Stimulated activated CD4-positive, alpha-beta T cell treated with anti-CD3 and anti-CD28 coated beads, TNF-alpha, amount 100 ng/mL, for 4 hours (primary cell): ENCODE measurements at regions not wholly inside any gene's neighbourhood (a gene's known extent, or its start where the extent isn't known, plus 50 kb on each side); places are given as distances from the start of the nearest gene placed in this dataset.
A peak's percentile ranks its signal among the peaks of the same experiment; 100 is the strongest.

Experiments
- DNase-seq, 3 experiments: peaks; one replicate each; pipeline ENCODE4 v3.0.0-alpha.2; 2020; ENCODE audit warnings: low read depth in 3 of 3

DNA sequence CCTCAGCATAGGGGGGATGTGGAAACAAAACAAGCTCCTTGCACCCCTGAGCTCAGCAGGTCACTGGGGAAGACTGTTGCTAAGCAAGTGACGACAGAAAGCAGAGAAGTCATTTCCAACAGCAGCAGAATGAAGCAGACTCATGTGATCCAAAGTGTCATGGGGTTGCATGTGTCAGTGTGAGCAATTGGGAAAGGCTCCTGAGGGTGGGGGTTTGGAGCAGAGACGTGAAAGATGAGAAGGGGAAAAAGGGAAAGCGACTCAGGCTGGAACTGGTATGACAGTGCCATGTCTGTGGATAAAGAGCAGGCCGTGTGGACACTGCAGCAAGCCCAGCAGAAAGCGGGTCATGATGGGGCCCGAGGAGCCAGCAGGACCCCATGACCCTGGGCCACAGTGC is 363.9 kb downstream of the PREX1 start:
- no peak for DNase-seq

DNA sequence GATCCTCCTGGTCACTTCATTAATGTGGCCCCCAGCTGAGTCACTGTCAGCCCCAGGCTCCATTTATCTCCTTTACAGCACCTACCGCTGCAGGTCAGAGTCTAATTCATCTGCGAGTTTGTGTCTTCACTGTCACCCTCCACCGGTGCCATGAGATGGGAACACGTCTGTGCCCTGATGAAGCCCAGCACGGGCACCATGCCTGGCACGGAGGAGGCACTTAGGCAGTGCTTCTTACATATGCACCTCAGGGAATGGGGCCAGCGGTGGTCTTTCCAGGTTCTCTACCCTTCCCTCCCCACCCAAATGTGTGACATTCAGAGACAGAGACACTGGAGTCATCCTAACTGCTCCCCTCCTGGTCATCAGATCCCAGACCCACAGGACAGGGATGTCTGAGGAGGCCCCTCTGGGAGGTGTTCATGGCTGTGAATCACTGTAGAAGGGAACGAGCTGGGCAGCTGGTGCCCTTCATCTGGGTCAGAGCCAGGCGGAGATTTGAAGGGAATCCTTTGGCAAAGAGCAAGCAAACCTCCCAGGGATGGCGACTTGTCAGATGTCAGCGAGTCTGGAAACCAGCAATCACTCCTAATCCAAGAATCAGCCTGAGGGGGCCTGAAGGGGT is 364.6 kb downstream of the PREX1 start:
- no peak for DNase-seq

DNA sequence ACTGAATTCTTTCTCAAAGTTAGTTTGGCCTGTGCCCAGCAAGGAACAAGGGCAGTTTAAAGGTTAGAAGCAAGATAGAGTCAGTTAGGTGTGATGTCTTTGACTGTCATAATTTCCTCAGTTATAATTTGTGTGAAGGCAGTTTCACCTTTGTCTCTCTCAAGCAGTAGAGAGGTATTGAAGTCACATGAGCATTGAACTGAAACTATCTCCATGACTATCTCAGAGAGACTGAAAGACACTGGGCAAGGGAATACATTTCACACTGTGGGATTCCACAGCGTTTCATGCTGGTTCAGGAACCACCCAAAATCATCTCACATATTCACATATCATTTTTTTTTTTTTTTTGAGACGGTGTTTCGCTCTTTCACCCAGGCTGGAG is 366.1 kb downstream of the PREX1 start:
- DNase-seq, result no peak

DNA sequence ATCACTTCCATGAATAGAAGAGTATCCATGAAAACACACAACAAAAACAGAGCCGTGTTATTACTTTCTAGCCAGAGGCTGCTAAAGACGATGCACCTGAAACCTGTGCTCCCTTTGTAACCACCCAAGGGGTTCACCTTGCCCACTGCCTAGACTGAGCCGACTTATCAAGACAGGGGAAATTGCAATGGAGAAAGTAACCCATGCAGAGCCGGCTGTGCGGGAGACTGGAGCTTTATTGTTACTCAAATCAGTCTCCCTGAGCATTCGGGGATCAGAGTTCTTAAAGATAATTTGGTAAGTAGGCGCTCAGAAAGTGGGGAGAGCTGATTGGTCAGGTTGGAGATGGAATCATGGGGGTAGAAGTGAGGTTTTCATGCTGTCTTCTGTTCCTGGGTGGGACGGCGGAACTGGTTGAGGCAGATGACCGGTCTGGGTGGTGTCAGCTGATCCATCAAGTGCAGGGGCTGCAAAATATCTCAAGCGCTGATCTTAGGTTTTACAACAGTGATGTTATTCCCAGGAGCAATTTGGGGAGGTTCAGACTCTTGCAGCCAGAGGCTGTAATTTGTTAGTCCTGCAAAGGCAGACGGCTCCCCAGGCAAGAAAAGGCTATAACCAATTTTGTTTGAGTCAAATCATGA is 366.6 kb downstream of the PREX1 start:
- DNase-seq, result no peak

DNA sequence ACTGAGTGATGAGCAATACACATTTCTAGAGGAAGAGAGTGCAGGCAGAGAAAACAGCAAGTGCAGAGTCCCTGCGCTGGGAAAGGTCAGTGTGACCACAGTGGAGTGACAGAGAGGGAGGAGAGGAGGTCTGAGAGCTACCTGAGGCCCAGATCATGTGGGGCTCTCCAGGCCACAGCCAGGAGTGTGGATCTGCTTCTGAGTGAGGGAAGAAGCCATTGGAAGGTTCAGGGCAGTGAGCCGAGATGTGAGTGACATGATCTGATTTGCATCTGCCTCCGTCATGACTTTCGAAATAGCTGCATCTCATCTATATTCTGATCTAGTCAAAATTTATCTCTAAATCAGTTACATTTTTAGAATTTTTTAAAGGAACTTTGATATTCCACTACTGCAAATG is 367.1 kb downstream of the PREX1 start:
- DNase-seq, result no peak

DNA sequence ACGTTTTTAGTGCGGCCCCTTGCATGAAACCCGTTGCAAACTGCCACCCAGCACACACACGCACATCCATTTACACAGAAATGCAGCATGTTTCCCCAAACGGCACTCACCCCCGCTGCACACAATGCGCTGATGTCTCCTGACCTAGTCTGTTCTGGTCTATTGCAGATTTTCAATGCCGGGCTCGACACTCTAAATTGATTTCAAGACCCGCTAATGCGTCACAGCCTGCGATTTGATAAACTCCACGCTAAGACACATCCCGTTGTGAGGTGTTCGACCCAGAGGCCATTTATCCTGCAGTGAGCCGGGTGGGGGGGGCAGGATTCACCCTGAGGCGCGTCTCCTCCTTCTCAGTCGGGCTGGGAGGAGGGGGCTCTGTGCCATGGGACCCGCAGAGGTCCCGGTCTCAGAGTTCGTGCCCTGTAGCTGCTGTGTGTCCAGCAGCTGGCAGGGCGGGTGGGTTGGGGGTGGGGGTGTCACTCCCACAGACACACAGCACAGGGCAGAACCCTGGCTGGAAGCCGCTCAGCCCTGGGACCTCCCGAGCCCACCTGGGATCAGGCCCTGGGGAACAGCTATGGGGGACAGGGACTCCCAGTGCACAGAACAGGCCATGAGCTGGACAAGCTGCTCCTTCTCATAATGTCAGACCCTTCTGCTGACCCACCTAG is 367.9 kb downstream of the PREX1 start:
- no peak for DNase-seq

DNA sequence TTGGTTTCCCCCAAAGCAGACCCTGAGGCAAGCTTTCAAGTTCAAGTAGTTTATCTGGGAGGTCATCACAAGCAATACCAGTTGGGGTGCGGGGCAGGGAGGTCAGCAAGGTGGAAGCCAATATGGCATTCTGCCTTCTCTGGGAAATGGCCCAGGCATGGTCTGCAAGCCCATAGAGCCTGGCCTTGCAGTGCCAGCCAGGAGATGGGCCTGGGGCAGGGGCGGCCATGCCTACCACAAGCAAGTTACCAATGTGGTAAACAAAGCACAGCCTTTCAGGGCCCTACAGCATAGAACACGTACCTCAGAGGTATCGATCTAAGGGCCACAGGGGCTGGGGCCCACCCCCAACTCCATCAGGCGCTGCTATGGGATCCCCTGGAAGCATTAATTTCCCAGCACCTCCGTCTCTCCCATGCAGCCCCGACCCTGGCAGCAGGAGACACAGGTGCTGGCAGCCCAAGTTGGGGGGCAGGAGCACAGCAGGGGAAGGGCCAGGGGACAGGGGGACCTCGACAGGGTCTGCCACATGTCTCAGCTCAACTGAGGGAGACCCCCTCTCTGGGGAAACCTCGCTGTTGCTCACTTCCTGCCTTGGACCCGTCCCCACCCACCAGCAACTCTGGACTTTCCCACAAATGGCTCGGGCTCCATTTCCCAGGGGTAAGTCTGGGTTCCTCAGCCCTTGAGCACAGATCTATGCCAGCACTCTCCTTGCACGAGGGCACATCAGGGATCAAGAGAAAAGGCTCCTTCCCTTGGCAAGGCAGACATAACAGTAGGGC is 369.0 kb downstream of the PREX1 start:
- no peak for DNase-seq

DNA sequence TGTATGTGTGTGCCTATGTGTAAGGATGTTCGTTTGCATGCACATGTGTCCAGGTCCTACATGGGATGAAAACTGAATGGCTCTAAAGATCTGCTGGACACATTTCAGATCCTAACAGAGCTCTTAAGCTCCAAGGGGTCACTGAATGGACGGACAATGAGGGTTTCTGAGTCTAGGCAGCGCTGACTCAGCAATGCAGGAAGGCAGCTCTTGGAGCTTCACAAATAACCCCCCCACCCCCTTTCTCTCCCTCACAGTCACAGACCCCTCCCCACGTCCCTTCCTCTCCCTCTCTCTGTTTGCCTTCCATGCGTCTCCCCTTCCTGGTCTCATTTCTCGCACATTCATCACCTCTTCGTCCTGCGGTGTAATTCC is 369.8 kb downstream of the PREX1 start:
- no peak for DNase-seq

DNA sequence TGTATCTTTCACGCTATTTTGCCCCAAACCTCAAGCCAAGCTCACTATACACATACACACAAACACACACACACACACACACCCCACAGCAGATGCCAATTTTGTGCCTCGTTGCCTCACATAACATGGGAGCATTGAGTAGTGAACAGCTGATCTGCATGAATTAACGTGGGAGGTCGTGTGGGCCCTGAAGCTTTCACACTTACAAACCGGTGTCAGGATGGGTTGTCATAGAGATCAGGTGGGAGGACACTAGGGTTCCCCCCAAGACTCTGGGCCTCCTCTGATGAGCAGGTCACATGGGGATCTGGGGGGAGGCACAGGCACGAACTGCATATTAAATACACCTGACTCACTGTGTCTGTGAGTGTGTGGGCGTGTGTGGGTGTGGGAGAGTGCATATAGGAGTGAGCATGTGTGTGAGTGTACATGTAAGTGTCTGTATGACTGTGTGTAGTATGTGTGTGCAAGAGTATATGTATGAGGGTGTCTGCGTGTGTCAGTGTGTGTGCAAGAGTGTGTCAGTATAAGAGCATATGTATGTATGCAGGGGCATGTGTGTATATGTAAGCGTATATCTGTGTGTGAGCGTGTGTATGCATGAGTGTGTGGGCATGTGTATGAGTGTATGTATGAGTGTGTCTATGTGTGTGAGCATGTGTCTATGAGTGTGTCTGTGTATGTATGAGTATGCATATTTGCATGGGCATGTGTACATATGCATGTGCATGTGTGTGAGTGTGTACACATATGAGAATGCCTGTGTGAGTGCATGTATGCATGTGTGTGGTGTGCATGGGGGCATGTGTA is 370.4 kb downstream of the PREX1 start:
- DNase-seq, result peak in 1 of 3 experiments; percentile 1

DNA sequence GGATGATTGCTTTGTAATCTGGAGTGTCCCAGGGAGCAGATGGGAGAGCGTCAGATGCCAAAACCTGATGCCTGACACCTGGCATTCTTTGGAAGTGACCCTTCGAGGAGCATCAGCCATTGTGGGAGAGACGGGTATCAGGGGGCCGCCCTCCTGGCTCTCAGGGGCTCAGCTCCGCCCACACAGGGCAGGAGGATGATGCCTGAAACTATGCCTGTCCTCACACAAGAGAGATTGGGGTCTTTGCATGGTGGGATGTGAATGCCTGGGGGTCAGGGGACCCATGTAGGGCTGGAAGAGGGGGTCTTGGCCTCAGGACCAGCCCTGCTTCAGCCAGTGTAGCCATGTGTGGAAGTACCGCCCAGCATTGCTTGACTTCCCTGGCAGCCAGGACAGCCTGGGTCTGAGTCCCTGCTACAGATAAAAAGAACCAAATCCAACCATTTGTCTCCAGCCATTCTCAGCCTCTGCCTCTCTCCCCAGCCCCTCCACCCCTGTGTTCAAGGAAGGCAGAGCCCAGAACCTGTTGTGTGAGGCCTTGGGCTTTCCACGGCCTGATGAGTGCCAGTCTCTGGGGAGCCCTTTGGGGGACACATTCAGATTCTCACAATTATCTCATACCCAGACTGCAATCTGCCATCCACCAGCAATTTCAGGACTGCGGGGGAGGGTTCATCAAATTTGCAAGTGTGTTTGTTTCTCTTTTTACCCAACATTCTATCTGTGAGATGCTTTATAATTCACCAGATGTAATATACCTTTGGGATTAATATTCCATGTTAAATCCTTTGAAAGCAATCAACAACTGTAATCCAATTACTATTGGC is 371.2 kb downstream of the PREX1 start:
- no peak for DNase-seq

DNA sequence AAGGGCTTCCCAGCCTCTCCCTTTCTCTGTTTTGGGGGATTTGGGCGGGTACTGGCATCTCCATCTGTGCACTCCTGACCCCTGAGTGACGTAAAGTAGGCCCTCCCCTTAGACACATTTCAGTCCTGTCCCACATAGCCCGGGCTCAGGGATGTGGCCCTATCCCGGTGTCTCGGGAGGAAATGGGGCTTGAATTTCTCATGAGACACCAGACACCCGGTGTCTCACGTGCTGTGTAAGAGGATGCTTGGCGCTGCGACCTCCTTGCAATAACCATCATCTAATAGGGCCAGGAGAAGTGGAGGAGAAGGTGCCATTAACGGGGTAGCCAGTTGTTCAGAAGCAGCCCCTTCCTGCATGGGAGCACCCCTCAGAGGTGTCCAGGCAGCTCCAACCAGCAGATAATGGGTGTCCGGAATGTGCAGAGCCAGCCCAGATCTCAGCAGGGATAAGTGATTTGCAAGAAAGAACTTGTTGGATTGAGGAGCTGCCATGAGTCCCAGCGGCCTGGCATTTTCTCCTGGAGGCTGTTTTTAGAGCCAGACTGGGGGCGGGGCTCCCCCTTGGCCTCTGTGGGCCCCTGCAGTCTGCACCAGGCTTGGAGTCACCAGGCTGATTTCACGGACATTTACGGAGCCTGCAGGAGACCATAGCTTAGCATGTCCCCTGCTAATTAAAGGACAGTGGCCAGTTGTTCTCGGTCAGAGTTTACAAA is 372.0 kb downstream of the PREX1 start:
- no peak for DNase-seq

DNA sequence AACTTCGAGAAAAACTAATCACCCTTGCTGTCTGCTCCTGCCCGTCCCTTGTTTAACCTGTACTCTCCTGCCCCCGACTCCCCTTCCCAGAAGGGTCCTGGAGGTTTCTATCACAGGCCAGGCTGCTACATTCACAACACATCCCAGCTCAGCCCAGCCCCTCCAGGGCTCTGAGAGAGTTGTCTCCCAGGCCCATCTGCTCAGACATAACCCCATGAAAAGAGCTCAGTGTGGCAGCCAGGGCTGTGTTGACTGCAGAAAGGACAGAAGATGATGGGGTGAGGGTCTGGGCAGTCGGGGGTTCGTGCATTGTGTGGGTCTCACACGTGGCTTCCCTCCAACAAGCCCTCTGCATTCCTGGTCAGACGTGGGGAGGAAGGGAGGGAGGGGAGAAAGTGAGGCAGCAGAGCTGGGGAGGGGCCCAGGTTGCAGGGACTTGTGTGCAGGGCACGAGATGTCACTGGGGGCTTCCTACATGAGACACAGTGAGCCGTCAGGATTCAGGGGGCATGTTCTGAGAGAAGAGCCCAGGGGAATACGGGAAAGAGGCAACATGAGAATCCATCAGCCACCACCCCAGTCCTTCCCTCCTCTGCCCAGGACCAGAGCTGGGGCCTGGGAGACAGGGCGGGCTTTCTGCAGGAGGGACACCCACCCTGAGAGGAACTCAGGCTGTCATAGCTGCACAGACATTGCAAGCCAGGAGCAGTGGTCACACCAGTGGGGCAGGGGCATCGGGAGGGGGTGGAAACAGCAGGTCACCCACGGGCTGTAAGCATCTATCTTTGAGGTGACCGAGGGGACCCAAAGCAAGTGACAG is 372.9 kb downstream of the PREX1 start:
- DNase-seq, result no peak

DNA sequence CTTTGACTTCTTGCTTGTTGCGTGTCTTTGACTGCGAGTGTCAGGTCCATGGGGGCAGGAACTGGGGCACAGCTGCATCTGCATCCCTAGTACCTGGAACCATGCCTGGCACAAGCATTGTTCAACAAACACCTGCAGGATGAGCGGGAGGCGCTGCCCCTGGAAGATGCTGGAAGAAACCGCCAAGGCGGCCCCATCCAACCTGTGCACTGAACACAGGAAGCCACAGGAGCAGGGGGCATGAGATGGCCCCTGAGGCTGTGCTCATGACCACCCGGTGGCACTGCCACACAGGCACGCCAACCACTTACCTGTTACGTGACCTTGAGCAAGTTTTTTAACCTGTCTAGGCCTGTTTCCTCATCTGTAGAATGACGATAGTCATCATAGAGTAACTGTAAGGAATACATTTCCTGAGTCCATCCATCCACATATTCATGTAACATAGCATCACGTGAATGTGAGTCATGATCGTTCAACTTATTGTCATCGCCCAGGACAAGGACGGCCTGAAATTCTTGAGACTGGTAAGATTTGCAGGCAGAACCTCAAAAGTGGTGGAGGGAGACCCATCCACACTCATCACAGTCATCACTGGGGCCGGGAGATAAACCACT is 374.2 kb downstream of the PREX1 start:
- DNase-seq, result no peak

DNA sequence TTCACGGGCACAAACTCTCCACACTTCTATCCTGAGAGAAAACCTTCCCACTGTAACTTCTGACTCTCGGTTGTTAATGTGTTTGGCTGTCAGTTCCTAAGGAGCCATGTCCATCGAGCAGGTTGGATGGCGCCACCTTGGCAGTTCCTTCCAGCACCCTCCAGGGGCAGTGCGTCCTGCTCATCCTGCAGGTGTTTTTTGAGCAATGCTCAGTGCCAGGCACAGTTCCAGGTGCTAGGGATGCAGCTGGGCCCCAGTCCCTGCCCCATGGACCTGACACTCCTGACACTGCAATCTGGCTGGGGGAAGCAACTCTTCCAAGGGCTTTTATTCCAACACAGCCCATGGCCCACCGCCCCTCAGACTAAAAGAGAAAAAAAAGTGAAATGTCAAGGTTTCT is 376.4 kb downstream of the PREX1 start:
- no peak for DNase-seq

DNA sequence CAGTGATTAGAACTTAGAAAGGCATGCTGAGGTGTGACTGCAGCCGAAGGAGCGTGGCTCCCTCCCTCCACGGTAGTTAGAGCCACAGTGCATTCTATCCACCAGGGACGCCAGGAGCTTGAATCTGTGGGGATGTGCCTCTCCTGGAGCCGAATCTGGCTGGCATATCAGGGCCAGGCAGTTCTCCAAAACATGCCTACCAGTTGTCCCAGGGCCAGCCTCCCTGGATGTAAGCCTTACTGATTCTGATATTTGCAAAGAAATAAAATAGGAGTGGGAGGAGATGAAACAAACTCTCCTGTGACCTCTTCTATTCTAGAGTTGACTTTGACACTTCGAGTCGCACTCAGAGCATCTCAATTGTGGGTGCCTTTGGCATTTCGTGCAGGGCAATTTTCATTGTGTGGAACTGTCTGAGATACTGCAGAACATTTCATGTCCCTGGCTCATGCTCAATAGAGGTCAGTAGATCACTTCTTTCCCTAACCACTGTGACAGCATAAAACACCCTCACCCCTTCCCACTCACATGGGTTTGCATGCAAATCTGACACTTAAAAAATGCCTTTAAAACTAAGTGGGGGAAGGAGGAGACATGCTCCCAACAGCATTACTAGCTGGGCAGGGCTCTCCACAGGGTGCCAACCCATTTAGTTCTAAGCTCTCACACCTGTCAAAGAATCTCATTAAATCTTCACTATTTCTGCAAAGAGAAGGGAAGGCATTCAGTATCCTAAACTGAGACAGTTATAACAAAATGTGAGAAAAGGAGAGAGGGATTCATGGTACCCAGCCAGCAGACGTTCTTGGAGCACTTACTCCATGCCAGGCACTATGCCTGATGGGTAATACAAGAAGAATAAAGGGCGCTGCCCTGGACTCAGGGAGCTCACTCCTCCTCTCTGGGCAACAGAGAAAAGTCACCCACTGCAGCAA is 378.9 kb downstream of the PREX1 start:
- DNase-seq, result no peak

DNA sequence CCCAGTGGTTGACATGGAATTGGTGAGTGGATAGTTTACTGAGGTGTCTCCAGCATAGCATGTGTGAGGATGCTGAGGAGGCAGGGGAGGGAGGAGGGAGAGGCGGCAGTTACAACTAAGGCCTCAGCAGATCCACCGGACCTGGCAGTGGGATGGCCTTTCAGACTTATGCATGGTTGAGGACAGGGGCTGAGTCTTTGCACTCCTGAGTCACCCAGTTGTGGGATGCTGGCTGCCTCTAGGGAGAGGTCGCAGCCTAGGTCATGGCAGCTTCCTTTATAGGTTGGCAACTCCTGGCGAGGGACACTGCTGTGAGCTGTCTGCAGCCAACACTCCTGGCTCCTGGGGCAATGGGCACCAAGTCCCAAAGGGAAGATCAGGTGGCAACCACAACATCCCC is 380.3 kb downstream of the PREX1 start:
- no peak for DNase-seq

DNA sequence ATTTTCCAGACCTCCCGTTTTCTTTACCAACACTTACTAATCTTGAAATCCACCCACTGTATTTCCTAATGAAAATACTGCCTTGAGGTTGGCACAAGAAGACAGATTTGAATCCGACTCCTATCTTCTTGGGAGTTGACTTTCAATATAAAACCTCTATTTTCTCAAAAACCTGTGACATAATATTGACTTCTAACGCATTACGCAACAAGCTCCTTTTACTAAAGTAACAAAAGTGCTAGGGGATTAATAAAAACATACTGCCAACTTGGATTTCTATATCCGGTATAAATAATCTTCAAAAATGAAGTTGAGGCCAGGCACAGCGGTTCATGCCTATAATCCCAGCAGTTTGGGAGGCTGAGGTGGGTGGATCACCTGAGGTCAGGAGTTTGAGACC is 382.0 kb downstream of the PREX1 start:
- no peak for DNase-seq

DNA sequence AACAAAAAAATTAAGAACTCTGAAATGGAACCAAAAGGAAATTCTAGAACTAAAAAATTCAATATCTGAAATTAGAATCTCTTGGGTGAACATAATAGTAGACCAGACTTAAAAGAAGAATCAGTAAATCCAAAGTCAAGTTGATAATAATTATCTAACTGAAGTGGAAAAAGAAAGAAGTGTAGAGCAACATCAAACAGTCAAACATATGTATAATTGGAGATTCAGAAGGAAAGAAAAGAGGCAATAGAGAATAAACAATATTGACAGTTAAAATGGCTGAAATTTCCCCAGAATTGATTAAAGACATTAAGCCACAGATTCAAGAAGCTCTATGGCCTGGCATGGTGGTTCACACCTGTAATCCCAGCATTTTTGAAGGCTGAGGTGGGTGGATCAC is 383.6 kb downstream of the PREX1 start:
- no peak for DNase-seq
